ENCODE measurements at regions not wholly inside any gene's neighbourhood (a gene's known extent, or its start where the extent isn't known, plus 50 kb on each side); places are given as distances from the start of the nearest gene placed in this dataset.

DNA sequence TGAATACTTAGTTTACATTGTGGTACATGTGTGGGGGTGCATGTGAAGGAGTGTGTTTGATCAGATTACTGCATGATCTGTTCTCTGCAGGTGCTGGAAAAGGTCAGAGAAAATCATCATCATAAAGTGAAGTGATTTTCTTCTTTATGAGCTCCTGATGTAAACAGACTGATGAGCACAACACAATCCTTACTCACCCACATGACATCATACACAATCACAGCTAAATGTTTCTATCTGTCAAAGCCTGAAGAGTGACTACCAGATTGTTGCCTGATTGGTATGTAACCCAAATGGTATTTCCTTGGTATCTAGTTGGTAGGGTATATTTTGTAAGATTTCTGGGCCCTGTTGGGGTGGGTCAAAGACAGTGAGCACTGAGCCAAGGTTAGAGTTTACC lies 270.8 kb downstream of the FOXG1 start:
- no peak for DNase-seq (ENCODE audit: low spot score)

- peak; percentile 4 for DNase-seq (ENCODE audit: low spot score)
Observed at GRCh38 chr14:29039171-29039570, 272.6 kb downstream of the FOXG1 start.

- DNase-seq (ENCODE audit: low spot score) = no peak
Observed at GRCh38 chr14:29042551-29042950, 276.0 kb downstream of the FOXG1 start.

- DNase-seq (ENCODE audit: low spot score) = no peak
Observed at GRCh38 chr14:29043737-29044136, 277.1 kb downstream of the FOXG1 start.

DNA sequence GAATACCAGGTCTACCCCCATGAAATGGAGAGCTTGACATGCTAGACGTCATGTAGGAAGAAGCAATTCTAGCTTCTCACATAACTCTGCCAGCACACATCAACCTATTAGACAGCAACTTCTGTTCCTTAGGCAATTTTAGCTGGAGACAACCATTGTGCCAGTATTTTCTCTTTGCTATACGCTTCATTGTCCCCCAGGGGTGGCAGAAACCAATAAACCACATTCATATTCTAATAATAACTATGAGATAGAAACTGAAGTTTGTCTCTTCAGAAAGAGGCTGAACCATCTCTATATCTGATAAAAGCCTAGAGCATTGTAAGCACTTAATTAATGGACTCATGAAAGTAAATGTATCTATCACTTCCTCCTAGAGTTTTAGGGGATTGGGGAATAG lies 278.6 kb downstream of the FOXG1 start:
- no peak for DNase-seq (ENCODE audit: low spot score)

DNA sequence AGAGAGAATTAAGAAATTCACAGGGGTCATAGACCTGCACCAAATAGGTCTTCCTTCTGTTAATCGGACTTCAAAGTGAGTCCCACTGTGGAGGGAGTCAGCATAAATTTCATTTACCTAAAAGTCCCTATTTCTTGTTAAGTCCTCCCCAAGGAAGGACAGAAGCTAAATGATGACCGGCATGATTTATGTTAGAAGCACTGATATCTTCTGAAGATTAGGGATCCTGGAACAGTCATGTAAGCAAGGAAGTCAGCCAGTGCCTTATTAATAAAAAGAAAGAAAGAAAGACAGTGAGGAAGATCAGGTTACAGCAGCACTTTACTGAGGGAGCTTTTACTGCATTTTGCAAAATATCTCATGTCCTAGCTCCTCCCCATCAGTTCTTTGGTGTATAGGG lies 287.5 kb downstream of the FOXG1 start:
- DNase-seq (ENCODE audit: low spot score) = no peak

DNA sequence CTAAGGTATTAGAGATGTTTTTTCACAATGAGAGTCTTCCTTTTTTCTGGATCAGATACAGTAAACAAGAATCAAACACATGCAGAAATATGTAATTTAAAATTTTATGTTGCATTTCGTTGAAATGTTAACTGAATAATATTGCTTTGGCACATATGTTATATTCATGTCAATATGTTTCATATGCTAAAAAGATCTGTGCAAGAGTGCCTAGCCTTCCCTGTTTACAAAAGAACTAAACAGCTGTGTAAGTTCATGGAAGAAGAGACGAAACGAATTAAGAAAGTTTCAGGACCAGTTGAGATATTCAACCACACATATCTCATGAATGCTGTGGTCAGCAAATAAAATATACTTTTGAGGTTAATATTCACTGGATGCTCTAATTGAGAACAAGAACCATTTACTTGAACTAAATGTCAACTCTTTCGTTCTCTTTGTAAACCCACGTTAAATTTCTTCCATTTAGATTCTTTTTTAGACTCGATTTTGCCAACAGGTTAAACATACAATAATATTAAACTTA lies 289.5 kb downstream of the FOXG1 start:
- no peak for DNase-seq (ENCODE audit: low spot score)

- no peak for DNase-seq (ENCODE audit: low spot score)
Observed at GRCh38 chr14:29061702-29062101, 295.1 kb downstream of the FOXG1 start.

DNA sequence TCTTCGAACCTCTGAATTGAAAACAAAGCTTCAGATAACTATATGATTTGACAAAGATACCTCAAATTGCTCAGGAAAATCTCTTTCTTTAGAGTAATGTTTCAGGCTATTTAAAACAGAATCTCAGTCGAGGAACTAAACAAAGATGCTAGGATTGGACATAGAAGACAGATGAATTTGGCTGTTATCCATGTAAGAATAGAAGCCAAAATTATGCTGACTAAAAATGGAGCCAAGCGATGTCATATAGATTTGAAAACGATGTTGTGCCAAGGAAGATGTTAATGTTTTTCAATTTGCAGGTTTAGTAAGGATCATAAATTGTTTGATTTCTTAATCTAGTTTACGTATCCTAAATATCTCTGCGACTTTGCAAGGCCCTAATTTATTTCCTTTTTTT lies 295.9 kb downstream of the FOXG1 start:
- no peak for DNase-seq (ENCODE audit: low spot score)

GRCh38 chr14:29062976-29063375 lies 296.4 kb downstream of the FOXG1 start:
- no peak for DNase-seq (ENCODE audit: low spot score)

DNA sequence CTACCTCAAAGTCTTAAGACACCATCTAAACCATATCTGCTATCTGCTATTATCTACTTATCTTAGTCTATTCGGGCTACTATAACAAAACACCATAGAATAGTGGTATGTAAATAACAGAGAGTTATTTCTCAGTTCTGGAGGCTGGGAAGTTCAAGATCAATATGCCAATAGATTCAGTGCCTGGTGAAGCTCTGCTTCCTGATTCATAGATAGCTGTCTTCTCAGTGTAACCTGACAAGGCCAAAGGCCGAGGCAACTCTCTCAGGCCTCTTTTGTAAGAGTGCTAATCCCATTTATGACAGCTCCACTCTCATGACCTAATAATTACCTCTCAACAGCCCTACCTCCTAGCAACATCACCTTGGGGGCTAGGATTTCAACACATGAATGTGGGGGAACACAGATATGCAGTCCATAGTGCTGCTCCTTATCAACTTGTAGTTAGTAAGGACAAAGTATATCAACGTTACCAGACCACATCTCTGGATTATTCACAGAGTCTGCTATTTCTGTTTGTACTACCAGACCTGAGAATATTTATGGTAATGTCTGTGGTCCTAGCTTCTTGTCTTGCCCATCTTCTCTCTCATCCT lies 297.8 kb downstream of the FOXG1 start:
- no peak for DNase-seq (ENCODE audit: low spot score)

GRCh38 chr14:29069228-29069627 lies 302.6 kb downstream of the FOXG1 start:
- DNase-seq (ENCODE audit: low spot score) = no peak

DNA sequence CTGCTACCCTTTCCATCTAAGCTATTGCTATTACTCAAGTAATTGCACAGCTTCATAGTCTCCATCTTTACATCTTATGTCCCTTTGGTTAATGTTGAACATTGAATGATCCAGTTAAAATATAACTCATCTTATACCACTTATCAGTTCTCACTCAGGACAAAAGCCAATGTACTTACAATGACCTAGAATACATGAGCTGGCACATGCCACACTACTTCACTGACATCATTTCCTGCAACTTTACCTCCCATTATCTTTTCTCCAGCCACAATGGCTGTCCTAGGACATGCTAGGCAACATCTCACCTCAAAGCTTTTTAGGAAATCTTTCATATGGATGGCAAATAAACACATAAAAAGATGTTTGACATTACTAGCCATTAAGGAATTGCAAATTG lies 309.2 kb downstream of the FOXG1 start:
- no peak for DNase-seq (ENCODE audit: low spot score)

GRCh38 chr14:29077916-29078315 lies 311.3 kb downstream of the FOXG1 start:
- no peak for DNase-seq (ENCODE audit: low spot score)

GRCh38 chr14:29078810-29079522 lies 312.4 kb downstream of the FOXG1 start:
- DNase-seq (ENCODE audit: low spot score) = no peak

DNA sequence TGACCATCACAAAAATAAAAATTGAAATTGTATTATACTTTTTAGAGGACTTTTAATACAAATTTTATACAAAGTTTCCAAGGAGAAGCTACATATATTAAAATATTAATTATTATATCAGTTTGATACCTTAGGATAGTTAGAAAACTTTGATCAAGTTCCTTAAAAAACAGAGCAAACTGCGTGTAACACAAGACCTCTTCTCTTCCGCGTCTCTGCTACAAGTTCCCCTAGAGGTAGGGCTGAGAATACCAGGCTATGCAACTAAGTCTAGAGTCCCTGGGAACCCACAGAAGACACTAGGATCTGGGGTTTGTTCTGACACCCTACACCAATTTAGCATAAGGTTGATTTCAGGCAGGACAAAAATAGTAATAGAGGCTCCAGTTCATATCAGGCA lies 319.0 kb downstream of the FOXG1 start:
- peak; percentile 7 for DNase-seq (ENCODE audit: low spot score)

GRCh38 chr14:29089849-29090248 lies 323.3 kb downstream of the FOXG1 start:
- no peak for DNase-seq (ENCODE audit: low spot score)

DNA sequence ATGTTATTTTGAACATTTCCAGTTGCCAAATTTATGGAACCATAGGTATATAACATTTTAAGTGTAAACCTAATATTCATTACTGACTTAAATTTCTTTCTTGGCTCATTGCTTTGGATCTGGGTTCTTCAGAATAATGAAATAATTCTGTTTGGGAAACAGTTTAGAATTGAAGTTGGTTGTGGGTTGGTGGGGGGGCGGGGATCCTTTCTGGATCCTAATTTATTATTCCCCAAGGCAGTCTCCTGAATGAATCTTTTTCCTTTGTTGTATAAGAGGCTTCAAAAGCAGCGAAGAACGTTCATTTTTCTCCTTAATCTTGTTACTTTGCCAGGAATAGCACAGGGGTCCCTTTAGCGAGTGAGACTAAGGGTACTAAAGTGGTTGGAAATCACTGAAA lies 325.5 kb downstream of the FOXG1 start:
- DNase-seq (ENCODE audit: low spot score) = no peak

- DNase-seq (ENCODE audit: low spot score) = no peak
Observed at GRCh38 chr14:29097476-29097875, 330.9 kb downstream of the FOXG1 start.

DNA sequence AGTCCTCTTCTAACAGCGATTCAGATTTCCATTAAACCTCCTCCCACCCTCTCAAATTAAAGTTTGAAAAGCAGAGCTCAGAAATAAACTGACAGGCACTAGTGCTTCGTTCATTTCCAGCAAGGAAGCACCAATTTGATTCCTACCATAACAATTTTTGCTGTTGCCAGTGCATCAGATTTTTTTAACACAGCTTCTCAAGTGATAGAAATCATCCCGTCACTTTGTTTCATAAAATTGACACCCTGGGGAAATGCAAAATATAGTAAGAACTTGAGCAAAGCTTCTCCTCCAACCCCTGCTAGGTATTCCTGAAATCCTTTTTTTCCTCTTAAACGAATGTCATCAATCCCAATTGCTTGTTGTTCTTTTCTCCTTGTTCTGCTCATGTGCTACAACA lies 332.1 kb downstream of the FOXG1 start:
- DNase-seq (ENCODE audit: low spot score) = no peak

DNA sequence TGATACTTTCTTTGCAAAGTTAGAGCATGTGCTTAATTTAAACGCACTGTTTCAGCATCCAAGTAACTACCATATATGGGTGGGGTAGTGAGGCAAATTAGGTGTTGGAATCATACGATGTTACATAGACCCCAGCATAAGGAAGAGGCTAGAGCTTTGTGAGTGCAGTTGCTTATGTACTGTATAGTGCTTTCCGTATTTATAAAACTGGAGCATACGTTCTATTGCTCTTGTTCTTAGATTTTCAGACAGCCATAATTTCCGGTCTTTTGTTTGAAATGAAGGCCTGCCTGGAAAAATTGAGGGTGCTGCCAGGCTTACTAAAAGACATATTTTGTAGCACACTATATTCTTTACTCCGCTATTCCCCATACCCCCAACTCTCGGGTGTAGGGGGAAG lies 335.7 kb downstream of the FOXG1 start:
- no peak for DNase-seq (ENCODE audit: low spot score)

DNA sequence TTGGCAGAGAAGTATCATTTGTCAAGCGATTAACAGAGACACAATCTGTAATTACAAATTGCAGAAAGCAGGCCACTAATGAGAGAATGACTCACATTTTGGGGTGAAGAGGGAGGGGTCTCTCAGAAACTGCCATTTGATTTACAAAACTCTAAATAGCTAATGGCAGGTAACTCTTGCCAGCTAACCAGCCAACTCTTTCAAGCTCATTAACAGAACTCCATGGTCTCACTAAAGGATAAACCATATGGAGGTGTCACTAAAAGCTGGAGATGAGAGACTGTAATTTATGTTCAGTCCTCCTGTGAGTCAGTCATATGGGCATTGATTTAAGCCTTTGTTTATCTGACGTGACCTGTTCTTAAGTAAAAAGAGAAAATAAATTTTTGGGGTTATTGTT lies 336.4 kb downstream of the FOXG1 start:
- DNase-seq (ENCODE audit: low spot score) = no peak

DNA sequence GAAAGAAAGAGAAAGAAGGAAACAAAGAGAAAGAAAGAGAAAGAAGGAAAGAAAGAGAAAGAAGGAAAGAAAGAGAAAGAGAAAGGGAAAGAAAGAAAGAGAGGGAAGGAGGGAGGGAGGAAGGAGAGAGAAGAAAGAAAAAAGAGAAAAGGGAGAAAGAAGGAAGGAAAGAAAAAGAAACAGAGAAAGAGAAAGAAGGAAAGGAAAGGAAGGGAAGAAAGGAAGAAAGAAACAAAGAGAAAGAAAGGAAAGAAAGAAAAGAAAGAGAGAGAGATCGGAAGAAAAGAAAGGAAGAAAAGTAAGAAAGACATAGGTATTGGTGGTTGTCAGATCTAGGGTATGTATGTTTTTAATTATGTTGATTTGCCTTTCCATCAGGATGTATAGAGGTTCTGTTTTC lies 342.3 kb downstream of the FOXG1 start:
- DNase-seq (ENCODE audit: low spot score) = no peak

- no peak for DNase-seq (ENCODE audit: low spot score)
Observed at GRCh38 chr14:29109589-29109988, 343.0 kb downstream of the FOXG1 start.
